Right lung (tissue), 2 donors: ENCODE measurements at regions not wholly inside any gene's neighbourhood (a gene's known extent, or its start where the extent isn't known, plus 50 kb on each side); places are given as distances from the start of the nearest gene placed in this dataset.
A peak's percentile ranks its signal among the peaks of the same experiment; 100 is the strongest.
"Not testable (repeated sequence)": the region's sequence is repeated elsewhere in the genome, so short reads cannot be mapped to it uniquely, and the experiment has no call there.

Source experiments
- DNase-seq, 2 donors: peaks; one replicate each; pipeline ENCODE4 v3.0.0-alpha.2; 2013

- DNase-seq: no peak
Observed at GRCh38 chr5:152456815-152457443, 51.9 kb upstream of the NMUR2 start.

- no peak for DNase-seq
Observed at GRCh38 chr5:152462021-152462721, 57.1 kb upstream of the NMUR2 start.

DNA sequence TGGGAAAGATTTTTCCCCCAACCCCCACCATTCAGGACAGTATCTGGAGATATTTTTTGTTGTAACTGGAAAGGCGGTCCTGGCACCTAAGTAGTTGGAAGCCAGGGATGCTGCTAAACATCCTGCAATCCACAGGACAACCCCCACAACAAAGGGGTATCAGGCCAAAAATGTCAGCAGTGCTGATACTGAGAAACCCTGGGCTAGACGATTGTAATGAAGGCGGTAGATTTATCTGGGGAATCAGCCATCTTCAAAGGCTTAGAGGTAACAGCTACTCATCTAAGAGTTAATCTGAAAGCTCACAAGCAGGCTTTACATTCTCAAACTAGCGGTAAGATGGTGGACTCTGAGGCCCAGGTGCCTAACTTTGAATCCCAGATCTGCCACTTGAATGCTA is 59.0 kb upstream of the NMUR2 start:
- DNase-seq: no peak

GRCh38 chr5:152465140-152465539 is 60.1 kb upstream of the NMUR2 start:
- no peak for DNase-seq

DNA sequence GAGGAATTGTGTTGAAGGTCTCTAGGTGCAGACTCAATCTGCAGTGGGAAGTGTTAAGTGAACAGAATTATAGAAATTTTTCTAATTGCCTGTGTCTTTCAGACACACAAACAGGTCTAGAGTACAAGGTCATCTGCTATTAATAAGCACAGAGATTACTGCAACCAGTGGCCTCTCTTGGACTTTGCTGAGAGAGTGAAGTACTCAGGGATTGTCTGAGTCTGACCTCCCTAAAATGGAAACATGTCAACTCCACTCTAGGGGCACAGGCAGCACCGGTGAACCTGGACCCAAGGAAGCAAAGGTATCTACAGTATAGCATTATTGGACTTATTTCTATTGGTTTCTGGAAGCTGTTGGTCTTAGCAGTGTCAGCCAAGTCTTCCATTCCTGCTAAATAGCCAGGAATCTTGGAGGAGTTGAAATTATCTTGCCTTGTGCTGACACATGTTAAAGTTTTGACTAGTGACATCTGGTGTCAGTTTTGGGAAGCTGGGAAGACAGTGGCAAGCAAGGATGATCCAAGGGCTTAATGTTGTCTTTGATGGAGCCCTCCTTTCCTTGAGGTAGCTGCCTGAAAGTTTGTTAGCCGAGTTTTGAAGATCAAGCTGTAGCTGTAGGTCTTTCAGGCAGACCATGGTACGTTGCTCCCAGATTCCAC is 61.1 kb upstream of the NMUR2 start:
- no peak for DNase-seq

GRCh38 chr5:152470167-152470566 is 65.1 kb upstream of the NMUR2 start:
- no peak for DNase-seq

- no peak for DNase-seq
Observed at GRCh38 chr5:152472083-152472482, 67.0 kb upstream of the NMUR2 start.

DNA sequence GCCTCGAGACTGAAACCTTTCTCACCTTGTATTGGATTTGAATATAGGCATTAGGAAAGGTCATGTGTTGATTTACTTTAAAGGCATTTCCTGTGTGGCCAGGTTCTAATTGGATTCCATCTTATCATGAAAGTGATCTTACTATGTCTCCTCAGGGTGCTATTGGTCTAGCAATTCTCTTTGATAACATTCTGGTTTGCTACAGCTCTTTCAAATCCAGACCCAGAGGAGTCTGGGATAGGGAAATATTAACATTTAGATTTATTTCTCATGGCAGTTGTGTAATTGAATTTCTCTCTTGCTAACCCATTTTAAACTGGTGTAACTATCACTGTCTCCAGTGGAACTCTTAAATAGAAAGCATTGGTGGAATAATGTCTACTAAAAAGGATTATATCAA is 69.9 kb upstream of the NMUR2 start:
- no peak for DNase-seq

GRCh38 chr5:152477536-152477935 is 72.5 kb upstream of the NMUR2 start:
- DNase-seq: no peak

GRCh38 chr5:152479866-152480265 is 74.8 kb upstream of the NMUR2 start:
- not testable (repeated sequence) for DNase-seq

DNA sequence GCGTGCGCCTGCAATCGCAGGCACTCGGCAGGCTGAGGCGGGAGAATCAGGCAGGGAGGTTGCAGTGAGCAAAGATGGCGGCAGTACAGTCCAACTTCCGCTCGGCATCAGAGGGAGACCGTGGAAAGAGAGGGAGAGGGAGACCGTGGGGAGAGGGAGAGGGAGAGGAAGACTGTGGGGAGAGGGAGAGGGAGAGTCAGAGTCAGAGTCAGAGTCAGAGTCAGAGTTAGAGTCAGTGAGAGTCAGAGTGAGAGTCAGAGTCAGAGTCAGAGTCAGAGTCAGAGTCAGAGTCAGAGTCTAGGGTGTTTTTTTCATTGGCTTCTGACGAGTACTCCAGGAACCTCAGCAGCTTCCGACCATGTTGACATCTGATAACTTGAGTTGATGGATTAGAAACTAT is 75.6 kb upstream of the NMUR2 start:
- not testable (repeated sequence) for DNase-seq

DNA sequence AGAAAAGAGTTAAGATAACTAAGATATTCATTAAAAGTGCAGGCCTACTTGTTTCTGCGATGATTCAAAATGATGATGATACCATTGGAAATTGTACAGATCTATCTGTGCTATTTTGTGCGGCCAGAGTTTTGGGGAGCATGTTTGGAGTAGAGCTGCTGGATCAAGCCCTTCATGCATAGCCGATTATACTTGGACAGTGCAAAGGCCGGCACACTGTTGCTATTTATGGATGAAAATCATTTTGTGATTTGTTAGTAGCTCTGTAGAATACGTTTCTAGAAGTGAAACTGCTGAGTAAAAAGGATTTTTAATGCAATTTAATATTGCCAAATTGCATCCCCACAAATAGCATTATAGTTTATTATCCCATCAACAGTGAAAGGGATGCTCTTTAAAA is 82.1 kb upstream of the NMUR2 start:
- DNase-seq: no peak

GRCh38 chr5:152488869-152489268 is 83.8 kb upstream of the NMUR2 start:
- DNase-seq: no peak

- no peak for DNase-seq
Observed at GRCh38 chr5:152499814-152500535, 94.9 kb upstream of the NMUR2 start.

- DNase-seq: no peak
Observed at GRCh38 chr5:152501294-152501693, 96.2 kb upstream of the NMUR2 start.

- no peak for DNase-seq
Observed at GRCh38 chr5:152503206-152503605, 98.1 kb upstream of the NMUR2 start.

- peak; percentile 48 to 63 for DNase-seq
Observed at GRCh38 chr5:152505442-152506042, 100.5 kb upstream of the NMUR2 start.

GRCh38 chr5:152511120-152511519 is 106.0 kb upstream of the NMUR2 start:
- no peak for DNase-seq

DNA sequence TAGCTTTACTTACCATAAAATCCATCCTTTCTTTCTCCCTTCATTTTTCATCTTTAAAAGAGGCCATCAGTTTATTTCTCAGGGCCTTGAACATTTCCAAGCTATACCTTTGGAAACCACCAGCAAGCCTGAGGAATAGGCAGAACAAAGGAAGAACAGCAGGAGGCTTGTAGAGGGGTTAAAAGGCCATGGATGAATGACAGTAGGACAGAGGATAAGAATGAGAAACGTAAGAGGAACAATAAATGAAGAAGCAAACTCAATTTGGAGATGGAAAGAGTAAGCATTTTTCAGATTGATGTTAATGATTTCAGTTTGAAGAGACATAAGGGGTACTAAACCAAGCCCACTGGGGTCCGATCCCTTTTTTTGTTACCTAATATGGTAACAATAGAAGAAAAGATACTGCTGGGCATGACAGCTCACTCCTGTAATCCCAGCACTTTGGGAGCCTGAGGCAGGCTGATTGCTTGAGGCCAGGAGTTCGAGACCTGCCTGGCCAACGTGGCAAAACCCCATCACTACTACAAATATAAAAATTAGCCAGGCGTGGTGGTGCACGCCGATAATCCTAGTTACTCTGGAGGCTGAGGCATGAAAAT is 106.6 kb upstream of the NMUR2 start:
- no peak for DNase-seq

- peak in 1 of 2 donors; percentile 22 for DNase-seq
Observed at GRCh38 chr5:152514827-152515397, 109.8 kb upstream of the NMUR2 start.

DNA sequence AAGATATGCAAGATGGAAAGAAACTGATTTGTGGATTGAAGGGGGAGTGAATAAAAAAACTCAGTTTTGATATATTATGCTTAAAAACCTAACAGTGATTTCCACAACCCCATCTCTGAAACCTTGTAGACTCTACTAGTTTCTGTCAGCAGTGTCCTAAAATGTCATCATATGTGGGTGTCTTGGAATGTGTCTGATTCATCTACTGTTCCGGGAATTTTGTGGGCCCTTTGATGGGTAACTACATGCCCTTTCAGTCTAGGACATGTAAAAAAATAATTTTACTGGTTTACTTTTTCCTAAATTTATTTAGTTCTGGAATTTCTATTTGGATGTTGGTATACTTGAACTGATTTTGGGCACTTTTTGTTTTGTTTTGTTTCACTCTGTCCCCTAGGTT is 118.9 kb upstream of the NMUR2 start:
- DNase-seq: no peak
